IMR-90 (cell line): ENCODE measurements at regions not wholly inside any gene's neighbourhood (a gene's known extent, or its start where the extent isn't known, plus 50 kb on each side); places are given as distances from the start of the nearest gene placed in this dataset.

ENCODE experiments used
- ATAC-seq: fragments of 200-7000 bp; cut with Tn5 transposase; 2 replicates; pipeline ENCODE4 v1.9.1; 2020; ENCODE audit warnings: low read depth, mild to moderate bottlenecking, moderate library complexity
- BruUV-seq: library from RNA; stranded (reverse); fragments of 400-500 nt; replicated peaks from 2 replicates; lab custom pipeline; 2021; lab: Mats Ljungman, UMichigan
- CTCF ChIA-PET: fragments of 300-600 bp; formaldehyde crosslinking; extraction: SDS; loops from one replicate; lab custom pipeline; 2021; ENCODE audit warnings: antibody characterized with exemption; lab: Yijun Ruan, JAX
- POLR2A ChIA-PET: fragments of 300-600 bp; sonication (Branson Sonifier 250); formaldehyde crosslinking; loops from one replicate; lab custom pipeline; 2022; ENCODE audit warnings: antibody characterized with exemption; ENCODE audit not compliant: unreplicated experiment; lab: Charles Lee
- DNase-seq: peaks from one replicate; pipeline ENCODE4 v3.0.0; 2013
- H2AFZ ChIP-seq: replicated peaks from 2 replicates; pipeline ENCODE3; 2013; ENCODE audit warnings: low read length, mild to moderate bottlenecking; ENCODE audit not compliant: poor library complexity
- H2AK5ac ChIP-seq: 2 replicates; pipeline ENCODE4 v1.6.1; 2013; ENCODE audit warnings: low read depth, low read length, inconsistent platforms
- H2AK9ac ChIP-seq: replicated peaks from 2 replicates; pipeline ENCODE3; 2013; ENCODE audit warnings: mild to moderate bottlenecking, low read depth, low read length, moderate library complexity; ENCODE audit not compliant: poor library complexity
- H2BK120ac ChIP-seq: 2 replicates; pipeline ENCODE4 v1.6.1; 2013; ENCODE audit warnings: low read depth, low read length, inconsistent platforms
- H2BK15ac ChIP-seq: 3 replicates; pipeline ENCODE4 v1.6.1; 2013; ENCODE audit warnings: low read depth, low read length, inconsistent platforms
- H2BK20ac ChIP-seq: 2 replicates; pipeline ENCODE4 v1.6.1; 2013; ENCODE audit warnings: low read depth, mild to moderate bottlenecking, inconsistent platforms, low read length, moderate library complexity
- H2BK5ac ChIP-seq: 2 replicates; pipeline ENCODE4 v1.6.1; 2013; ENCODE audit warnings: mild to moderate bottlenecking, low read depth, low read length, inconsistent platforms; ENCODE audit not compliant: poor library complexity, severe bottlenecking
- H3K14ac ChIP-seq: replicated peaks from 2 replicates; pipeline ENCODE4 v1.6.1; 2013; ENCODE audit warnings: low read depth, low read length, inconsistent platforms
- H3K18ac ChIP-seq: 2 replicates; pipeline ENCODE4 v1.6.1; 2013; ENCODE audit warnings: low read depth, low read length, control low read depth
- H3K23ac ChIP-seq: 2 replicates; pipeline ENCODE4 v1.6.1; 2013; ENCODE audit warnings: low read depth, low read length, inconsistent platforms
- H3K27ac ChIP-seq: 2 replicates; pipeline ENCODE4 v1.5.1; 2013; ENCODE audit warnings: mild to moderate bottlenecking, control low read depth, low read length; ENCODE audit not compliant: insufficient read depth
- H3K27me3 ChIP-seq: 2 replicates; pipeline ENCODE4 v1.6.1; 2013; ENCODE audit warnings: low read length; ENCODE audit not compliant: control insufficient read depth, insufficient read depth
- H3K36me3 ChIP-seq: 2 replicates; pipeline ENCODE4 v1.6.1; 2013; ENCODE audit warnings: low read length, mixed read lengths; ENCODE audit not compliant: control insufficient read depth, insufficient read depth
- H3K4ac ChIP-seq: 2 replicates; pipeline ENCODE4 v1.6.1; 2013; ENCODE audit warnings: low read depth, low read length, inconsistent platforms
- H3K4me1 ChIP-seq: 2 replicates; pipeline ENCODE4 v1.6.1; 2013; ENCODE audit warnings: low read length, mixed read lengths; ENCODE audit not compliant: control insufficient read depth, insufficient read depth
- H3K4me2 ChIP-seq: 2 replicates; pipeline ENCODE4 v1.6.1; 2013; ENCODE audit warnings: low read depth, mild to moderate bottlenecking, control low read depth, low read length, moderate library complexity
- H3K4me3 ChIP-seq: 2 replicates; pipeline ENCODE4 v1.5.1; 2013; ENCODE audit warnings: low read depth, mild to moderate bottlenecking, control low read depth, low read length, moderate library complexity; ENCODE audit not compliant: insufficient read depth
- H3K56ac ChIP-seq: 2 replicates; pipeline ENCODE4 v1.6.1; 2013; ENCODE audit warnings: low read length, inconsistent platforms; ENCODE audit not compliant: insufficient read depth; ENCODE audit errors: extremely low read depth
- H3K79me1 ChIP-seq, 2 experiments: 2 replicates each; pipeline ENCODE4 v1.6.1; 2013; ENCODE audit warnings: low read length in 2 of 2, inconsistent platforms in 1 of 2, low read depth in 1 of 2
- H3K9ac ChIP-seq: 2 replicates; pipeline ENCODE4 v1.6.1; 2013; ENCODE audit warnings: low read depth, low read length, control low read depth
- H3K9me1 ChIP-seq: 2 replicates; pipeline ENCODE4 v1.6.1; 2013; ENCODE audit warnings: low read length, inconsistent platforms; ENCODE audit not compliant: insufficient read depth
- H3K9me3 ChIP-seq: 2 replicates; pipeline ENCODE4 v1.6.1; 2013; ENCODE audit warnings: low read length; ENCODE audit not compliant: control insufficient read depth, insufficient read depth
- H4K20me1 ChIP-seq: 2 replicates; pipeline ENCODE4 v1.6.1; 2013; ENCODE audit warnings: low read length, inconsistent platforms; ENCODE audit not compliant: insufficient read depth
- H4K5ac ChIP-seq: 2 replicates; pipeline ENCODE4 v1.6.1; 2013; ENCODE audit warnings: mild to moderate bottlenecking, low read depth, low read length, control low read depth
- H4K8ac ChIP-seq, 2 experiments: 2 replicates each; pipeline ENCODE4 v1.6.1; 2013; ENCODE audit warnings: low read depth in 2 of 2, low read length in 2 of 2, control low read depth in 1 of 2, inconsistent platforms in 1 of 2
- H4K91ac ChIP-seq: 2 replicates; pipeline ENCODE4 v1.6.1; 2013; ENCODE audit warnings: low read depth, low read length, inconsistent platforms; ENCODE audit not compliant: insufficient read depth
- ELK1 ChIP-seq: fragments of 150-350 bp; IDR thresholded peaks from 2 replicates; pipeline ENCODE4 v1.6.1; 2016; ENCODE audit warnings: low read depth, mild to moderate bottlenecking, low read length, moderate library complexity, borderline replicate concordance
- MXI1 ChIP-seq: IDR thresholded peaks from 2 replicates; pipeline ENCODE4 v1.6.1; 2012; ENCODE audit warnings: low read depth, mild to moderate bottlenecking, low read length, moderate library complexity, borderline replicate concordance
- POLR2A ChIP-seq: IDR thresholded peaks from 2 replicates; pipeline ENCODE4 v1.6.1; 2012; ENCODE audit warnings: mild to moderate bottlenecking, low read depth, low read length
- SMC3 ChIP-seq: fragments of 150-350 bp; IDR thresholded peaks from 2 replicates; pipeline ENCODE4 v1.6.1; 2016; ENCODE audit warnings: low read depth, mild to moderate bottlenecking, antibody characterized with exemption, low read length, moderate library complexity
- dilution Hi-C: fragments of 300-500 bp; cut with HindIII; formaldehyde crosslinking; loops from one replicate; pipeline ENCODE4 v1.14.3; 2018; ENCODE audit warnings: low sequenced_read_pairs; ENCODE audit not compliant: unreplicated experiment
- in situ Hi-C: fragments of 300-500 bp; cut with MboI; formaldehyde crosslinking; loops from 3 replicates; pipeline ENCODE4 v1.14.3; 2019; ENCODE audit warnings: low sequenced_read_pairs, inconsistent platforms, mixed read lengths
- intact Hi-C: fragments of 100-400 bp; cut with micrococcal nuclease; formaldehyde crosslinking; loops from 2 replicates; pipeline ENCODE4 v1.10.0; 2022

- intact Hi-C loops = no loop called here
- no peak overlapping the region for H3K4ac ChIP-seq
- CTCF ChIA-PET = no interaction called here
- no peak overlapping the region for H3K23ac ChIP-seq
- H4K8ac ChIP-seq = no peak overlapping the region
- H3K9ac ChIP-seq = no peak overlapping the region
- no peaks in the 10 kb centered on the region for H3K36me3 ChIP-seq
- no peak overlapping the region for H2BK20ac ChIP-seq
- no peaks in the 10 kb centered on the region for H3K9me1 ChIP-seq
- H2BK5ac ChIP-seq = no peak overlapping the region
- no peak for ATAC-seq
- H2AK9ac ChIP-seq = no peak overlapping the region
- H3K79me1 ChIP-seq = no peaks in the 10 kb centered on the region
- POLR2A ChIA-PET = no interaction called here
- no peaks in the 10 kb centered on the region for H3K9me3 ChIP-seq
- H3K56ac ChIP-seq = no peak overlapping the region
- no peak overlapping the region for H2AFZ ChIP-seq
- dilution Hi-C loops = no loop called here
- no peak overlapping the region for H3K4me3 ChIP-seq
- no peak overlapping the region for H2BK120ac ChIP-seq
- H2BK15ac ChIP-seq = no peak overlapping the region
- no peak overlapping the region for H4K5ac ChIP-seq
- in situ Hi-C loops = no loop called here
- H3K4me1 ChIP-seq = no peaks in the 10 kb centered on the region; the same call in 1 of the 2 replicates
- H3K14ac ChIP-seq = no peak overlapping the region
- H3K27ac ChIP-seq = no peak overlapping the region
- BruUV-seq = no TSS peak
- H3K4me2 ChIP-seq = no peak overlapping the region
- H3K18ac ChIP-seq = no peak overlapping the region
- no peak overlapping the region for H2AK5ac ChIP-seq
- H4K20me1 ChIP-seq = no peaks in the 10 kb centered on the region
- TF ChIP-seq ELK1 (no peak), MXI1 (no peak), SMC3 (no peak), POLR2A (no peak)
- DNase-seq = no peak
- no peak overlapping the region for H4K91ac ChIP-seq
- H3K27me3 ChIP-seq = no peaks in the 10 kb centered on the region
Measured at GRCh38 chr16:26898200-26898599, 168.5 kb upstream of the C16orf82 start.
